GM10266 (cell line): ENCODE measurements at regions not wholly inside any gene's neighbourhood (a gene's known extent, or its start where the extent isn't known, plus 50 kb on each side); places are given as distances from the start of the nearest gene placed in this dataset.

ENCODE experiments used
- DNase-seq: peaks from one replicate; pipeline ENCODE4 v3.0.0; 2012; ENCODE audit errors: extremely low spot score
- TF ChIP-seq, protein P1 (sequence below): IDR thresholded peaks from 2 replicates; pipeline ENCODE4 v1.5.1; 2012; ENCODE audit warnings: mild to moderate bottlenecking, low read depth; ENCODE audit not compliant: control insufficient read depth, insufficient read depth; ENCODE audit errors: missing control alignments

DNA sequence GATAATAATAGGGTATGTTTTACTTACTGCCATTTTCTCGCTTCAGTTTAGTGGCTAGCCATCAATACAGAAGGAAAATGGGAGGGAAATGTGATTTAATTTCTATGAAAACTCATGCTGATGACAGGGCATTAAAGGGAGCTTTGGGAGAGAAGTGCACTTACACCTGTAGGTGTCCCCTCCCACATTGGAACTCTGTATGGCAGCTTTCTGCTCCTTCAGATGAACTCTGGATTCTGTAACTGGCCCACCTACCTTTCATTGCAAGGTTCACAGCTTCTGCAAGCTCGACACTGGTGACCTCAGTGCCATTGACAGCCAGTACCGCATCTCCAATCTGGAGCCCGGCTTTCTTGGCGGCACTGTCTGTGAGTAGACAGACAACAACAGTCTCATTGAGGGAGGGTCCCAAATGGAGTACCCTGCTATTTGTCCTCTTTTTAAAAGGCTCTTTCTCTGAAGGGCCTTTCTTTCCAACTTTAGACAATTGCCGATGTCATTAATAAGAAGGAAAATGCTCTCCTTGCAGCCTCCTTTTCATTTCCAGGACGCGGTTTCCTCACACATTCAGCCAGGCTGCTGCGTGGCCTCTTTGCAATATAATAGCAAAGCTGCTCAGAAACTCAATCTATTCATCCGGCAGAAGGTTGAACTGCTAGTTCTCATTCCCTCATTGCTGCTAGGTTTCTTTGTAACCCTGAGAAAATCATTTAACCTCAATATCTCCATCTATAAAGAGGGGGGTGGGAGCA is 63.6 kb downstream of the NUDT12 start:
- TF ChIP-seq, protein P1, sequence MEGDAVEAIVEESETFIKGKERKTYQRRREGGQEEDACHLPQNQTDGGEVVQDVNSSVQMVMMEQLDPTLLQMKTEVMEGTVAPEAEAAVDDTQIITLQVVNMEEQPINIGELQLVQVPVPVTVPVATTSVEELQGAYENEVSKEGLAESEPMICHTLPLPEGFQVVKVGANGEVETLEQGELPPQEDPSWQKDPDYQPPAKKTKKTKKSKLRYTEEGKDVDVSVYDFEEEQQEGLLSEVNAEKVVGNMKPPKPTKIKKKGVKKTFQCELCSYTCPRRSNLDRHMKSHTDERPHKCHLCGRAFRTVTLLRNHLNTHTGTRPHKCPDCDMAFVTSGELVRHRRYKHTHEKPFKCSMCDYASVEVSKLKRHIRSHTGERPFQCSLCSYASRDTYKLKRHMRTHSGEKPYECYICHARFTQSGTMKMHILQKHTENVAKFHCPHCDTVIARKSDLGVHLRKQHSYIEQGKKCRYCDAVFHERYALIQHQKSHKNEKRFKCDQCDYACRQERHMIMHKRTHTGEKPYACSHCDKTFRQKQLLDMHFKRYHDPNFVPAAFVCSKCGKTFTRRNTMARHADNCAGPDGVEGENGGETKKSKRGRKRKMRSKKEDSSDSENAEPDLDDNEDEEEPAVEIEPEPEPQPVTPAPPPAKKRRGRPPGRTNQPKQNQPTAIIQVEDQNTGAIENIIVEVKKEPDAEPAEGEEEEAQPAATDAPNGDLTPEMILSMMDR = no peak
- DNase-seq = no peak

DNA sequence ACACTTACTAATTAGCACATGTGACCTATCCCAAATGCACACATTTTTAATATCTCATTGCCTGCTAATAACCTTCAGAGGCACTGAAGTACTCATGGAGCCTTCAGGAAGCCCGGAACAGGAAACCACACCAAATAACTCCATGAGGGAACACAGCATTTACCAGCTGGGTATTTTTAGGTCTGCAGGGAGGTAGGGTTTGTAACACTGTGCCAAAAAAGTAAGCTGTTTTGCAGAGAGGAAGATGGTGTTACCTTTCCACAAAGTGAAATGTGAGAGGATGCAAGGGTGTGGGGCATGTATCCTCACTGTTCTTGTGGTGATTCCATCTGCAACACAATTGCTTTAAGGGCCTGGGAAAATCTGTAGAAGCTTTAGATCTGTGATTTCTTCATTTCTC is 64.4 kb downstream of the NUDT12 start:
- DNase-seq = no peak
- TF ChIP-seq, protein P1 = no peak

DNA sequence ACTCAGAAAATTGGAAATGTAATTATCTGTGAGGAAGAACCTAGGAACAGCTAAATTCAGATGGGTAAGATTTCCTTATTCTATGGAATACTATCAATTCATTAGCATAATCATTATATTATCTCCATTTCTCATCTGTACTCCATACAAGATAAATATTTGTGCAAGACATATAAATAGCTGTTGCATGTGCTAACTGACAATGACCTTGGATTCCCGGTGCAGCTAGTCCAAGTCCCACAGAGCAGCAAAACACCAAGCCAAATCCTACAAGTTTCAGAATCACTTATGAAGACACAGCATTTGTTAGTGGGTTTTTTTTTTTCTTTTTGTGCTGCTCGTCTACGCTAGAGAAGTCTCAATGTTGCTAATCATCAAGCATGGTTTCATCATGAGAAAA is 64.8 kb downstream of the NUDT12 start:
- TF ChIP-seq, protein P1 = no peak
- DNase-seq = no peak

DNA sequence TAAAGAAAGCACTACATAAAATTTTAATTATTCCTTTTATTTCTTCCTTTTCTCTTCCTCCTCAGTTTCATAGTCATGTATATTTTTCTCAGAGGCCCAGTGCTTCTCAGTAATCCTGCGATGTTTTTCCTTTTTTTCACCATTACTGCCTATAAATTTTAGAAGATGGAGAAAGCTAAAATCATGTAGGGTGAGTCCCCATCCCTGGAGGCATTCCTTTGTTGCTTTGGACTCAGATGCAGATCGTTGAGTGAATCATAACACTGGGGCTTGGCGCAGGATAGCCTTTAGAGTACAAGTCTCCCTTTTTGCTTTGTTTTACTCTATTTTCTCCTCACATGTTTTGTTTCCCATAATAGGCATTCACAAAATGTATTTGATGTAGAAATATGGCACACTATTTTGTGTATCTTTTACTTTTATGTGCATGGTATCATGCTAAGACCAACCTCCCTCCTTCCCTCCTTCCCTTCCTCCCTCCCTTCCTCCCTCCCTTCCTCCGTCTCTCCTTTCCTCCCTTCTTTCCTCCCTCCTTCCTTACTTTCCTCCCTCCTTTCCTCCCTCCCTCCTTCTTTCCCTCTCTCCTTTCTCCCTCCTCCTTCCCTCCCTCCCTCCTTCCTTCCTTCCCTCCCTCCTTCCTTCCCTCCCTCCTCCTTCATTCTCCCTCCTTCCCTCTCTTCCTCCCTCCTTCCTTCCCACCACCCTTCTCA is 72.4 kb downstream of the NUDT12 start:
- no peak for DNase-seq
- TF ChIP-seq, protein P1 = no peak

DNA sequence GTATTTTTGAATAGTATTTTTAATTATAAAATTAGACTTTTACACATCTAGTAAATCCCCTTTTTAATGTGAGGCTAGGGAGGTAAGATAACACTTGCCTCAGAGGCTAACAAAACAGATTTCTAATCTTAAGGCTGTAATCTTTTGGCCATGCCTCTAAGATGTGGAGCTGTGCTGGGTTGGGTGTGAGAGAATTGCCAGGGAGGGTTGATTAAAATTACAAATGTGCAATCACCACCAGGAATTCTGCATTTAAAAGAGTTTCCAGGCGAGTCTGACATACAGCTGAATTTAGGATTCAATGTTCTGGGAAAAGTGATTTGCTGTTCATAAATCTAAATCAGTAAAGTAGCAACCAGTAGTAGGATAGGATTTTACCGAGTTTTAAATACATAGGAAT is 73.3 kb downstream of the NUDT12 start:
- TF ChIP-seq, protein P1 = no peak
- no peak for DNase-seq

DNA sequence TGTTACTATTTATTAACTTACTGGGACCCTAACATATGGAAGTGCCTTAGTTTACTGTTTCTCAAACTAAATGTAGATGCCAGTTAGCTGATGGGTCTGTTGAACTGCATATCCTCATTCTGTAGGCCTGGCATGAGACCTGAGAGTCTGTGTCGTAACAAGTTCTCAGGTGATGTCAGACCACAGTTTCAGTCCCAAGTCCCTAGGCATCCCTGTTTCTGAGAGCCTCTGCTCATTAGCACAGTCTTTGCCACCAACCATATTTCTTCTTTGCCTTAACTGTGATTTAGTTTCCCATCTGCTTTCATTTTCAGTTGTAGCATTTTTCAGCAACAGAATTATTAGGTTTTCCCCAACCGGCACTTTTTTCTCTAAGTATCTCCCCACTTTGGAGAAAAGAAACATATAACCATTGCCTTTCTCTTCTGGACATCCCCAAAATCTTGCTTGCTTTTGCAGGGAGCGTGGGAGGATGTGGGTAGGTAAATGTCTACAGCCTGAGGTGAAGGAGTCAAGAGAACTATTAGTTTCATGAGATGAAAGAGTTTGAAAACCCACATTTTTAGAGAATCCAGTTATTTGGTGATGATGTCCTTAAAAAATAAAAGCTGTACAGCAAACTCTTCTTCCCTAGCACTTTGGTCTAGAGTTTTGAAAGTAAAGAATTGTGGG is 74.6 kb downstream of the NUDT12 start:
- TF ChIP-seq, protein P1 = no peak
- peak; percentile 4 for DNase-seq
